H1 (cell line): ENCODE measurements at regions not wholly inside any gene's neighbourhood (a gene's known extent, or its start where the extent isn't known, plus 50 kb on each side); places are given as distances from the start of the nearest gene placed in this dataset.

Source experiments
- CTCF ChIA-PET: fragments of 300-600 bp; sonication (Branson Sonifier 250); formaldehyde crosslinking; loops from one replicate; lab custom pipeline; 2021; ENCODE audit not compliant: partially characterized antibody; lab: Charles Lee
- POLR2A ChIA-PET: fragments of 300-600 bp; sonication (Branson Sonifier 250); formaldehyde crosslinking; loops from one replicate; lab custom pipeline; 2021; ENCODE audit warnings: inconsistent platforms; ENCODE audit not compliant: partially characterized antibody; lab: Charles Lee
- DNase-seq, 2 experiments: peaks; one replicate each; pipeline versions ENCODE4 v3.0.0 to v3.0.0-alpha.2; 2010 to 2022; ENCODE audit warnings: low spot score in 2 of 2, low read depth in 1 of 2, mixed read lengths in 1 of 2
- FAIRE-seq: peaks from 2 replicates; lab custom pipeline; 2011; peaks lifted over from hg19 to GRCh38; lab: Jason Lieb, UNC
- H2AFZ ChIP-seq: 2 replicates; pipeline ENCODE4 v1.8.1; 2012; ENCODE audit warnings: low read length, inconsistent platforms
- H2AK5ac ChIP-seq: 2 replicates; pipeline ENCODE4 v1.6.1; 2013; ENCODE audit warnings: low read depth, low read length
- H2BK120ac ChIP-seq: replicated peaks from 2 replicates; pipeline ENCODE3; 2013; ENCODE audit warnings: low read depth, low read length, inconsistent platforms
- H2BK12ac ChIP-seq: 2 replicates; pipeline ENCODE4 v1.6.1; 2013; ENCODE audit warnings: low read depth, low read length
- H2BK15ac ChIP-seq: 2 replicates; pipeline ENCODE4 v1.6.1; 2013; ENCODE audit warnings: low read length
- H2BK20ac ChIP-seq: 2 replicates; pipeline ENCODE4 v1.6.1; 2013; ENCODE audit warnings: low read length
- H2BK5ac ChIP-seq: 2 replicates; pipeline ENCODE4 v1.6.1; 2013; ENCODE audit warnings: low read depth, low read length
- H3K14ac ChIP-seq: 2 replicates; pipeline ENCODE4 v1.6.1; 2013; ENCODE audit warnings: inconsistent platforms; ENCODE audit not compliant: insufficient read length
- H3K18ac ChIP-seq: 2 replicates; pipeline ENCODE4 v1.6.1; 2013; ENCODE audit warnings: low read length; ENCODE audit errors: extremely low read depth
- H3K23ac ChIP-seq: 2 replicates; pipeline ENCODE4 v1.6.1; 2013; ENCODE audit warnings: inconsistent platforms; ENCODE audit not compliant: insufficient read length
- H3K23me2 ChIP-seq: 2 replicates; pipeline ENCODE4 v1.6.1; 2013; ENCODE audit warnings: low read depth, low read length
- H3K27ac ChIP-seq: 2 replicates; pipeline ENCODE4 v1.6.1; 2011; ENCODE audit warnings: low read depth, low read length, inconsistent platforms
- H3K27me3 ChIP-seq, 4 experiments: replicated peaks in 1 of 4; 1 replicate in 1 of 4; 2 replicates in 3 of 4; pipeline versions ENCODE4 v1.6.1 to v1.8.1; 2011 to 2013; ENCODE audit warnings: low read length in 3 of 4, mild to moderate bottlenecking in 3 of 4, inconsistent platforms in 2 of 4, mixed read lengths in 2 of 4, moderate library complexity in 1 of 4; ENCODE audit not compliant: control insufficient read depth in 3 of 4, insufficient read depth in 3 of 4; ENCODE audit errors: extremely low read depth in 1 of 4
- H3K36me3 ChIP-seq, 4 experiments: 2 replicates each; pipeline versions ENCODE4 v1.6.1 to v1.8.1; 2011 to 2013; ENCODE audit warnings: mild to moderate bottlenecking in 4 of 4, low read length in 3 of 4, moderate library complexity in 2 of 4, control low read depth in 1 of 4, inconsistent platforms in 1 of 4; ENCODE audit not compliant: insufficient read depth in 4 of 4, control insufficient read depth in 2 of 4
- H3K4ac ChIP-seq: replicated peaks from 2 replicates; pipeline ENCODE3; 2013; ENCODE audit warnings: low read length, low read depth, mixed read lengths, inconsistent platforms; ENCODE audit not compliant: insufficient read length
- H3K4me1 ChIP-seq, 4 experiments: replicated peaks in 1 of 4; 1 replicate in 1 of 4; 2 replicates in 3 of 4; pipeline versions ENCODE4 v1.6.1 to v1.8.1; 2011 to 2013; ENCODE audit warnings: low read length in 3 of 4, inconsistent platforms in 2 of 4, mixed read lengths in 1 of 4; ENCODE audit not compliant: insufficient read depth in 4 of 4, control insufficient read depth in 3 of 4
- H3K4me2 ChIP-seq, 2 experiments: 2 replicates each; pipeline versions ENCODE4 v1.6.1 to v1.8.1; 2011 to 2013; ENCODE audit warnings: low read depth in 2 of 2, low read length in 2 of 2, control low read depth in 1 of 2, inconsistent platforms in 1 of 2, mild to moderate bottlenecking in 1 of 2; ENCODE audit not compliant: insufficient read depth in 1 of 2
- H3K4me3 ChIP-seq, 4 experiments: fragments of 200-600, 300-600 bp in 1 of 4; sonication (generic), shearing (Covaris generic), sonication (Bioruptor Twin) in 1 of 4; 2 replicates each; pipeline versions ENCODE4 v1.5.1 to v1.8.1; 2011 to 2016; ENCODE audit warnings: low read length in 4 of 4, low read depth in 3 of 4, control low read depth in 2 of 4, inconsistent platforms in 2 of 4, mild to moderate bottlenecking in 2 of 4, mixed read lengths in 1 of 4, moderate library complexity in 1 of 4; ENCODE audit not compliant: insufficient read depth in 2 of 4; ENCODE audit errors: extremely low read depth in 1 of 4
- H3K56ac ChIP-seq: replicated peaks from 2 replicates; pipeline ENCODE3; 2013; ENCODE audit warnings: low read depth, mild to moderate bottlenecking, mixed read lengths, low read length, inconsistent platforms; ENCODE audit not compliant: insufficient read length
- H3K79me1 ChIP-seq: 2 replicates; pipeline ENCODE4 v1.6.1; 2013; ENCODE audit warnings: low read depth, low read length, control low read depth
- H3K79me2 ChIP-seq, 2 experiments: 2 replicates each; pipeline versions ENCODE4 v1.6.1 to v1.8.1; 2012 to 2013; ENCODE audit warnings: low read length in 2 of 2, mild to moderate bottlenecking in 2 of 2, inconsistent platforms in 1 of 2; ENCODE audit not compliant: insufficient read depth in 2 of 2, control insufficient read depth in 1 of 2
- H3K9ac ChIP-seq, 4 experiments: replicated peaks in 1 of 4; 1 replicate in 1 of 4; 2 replicates in 3 of 4; pipeline versions ENCODE4 v1.6.1 to v1.8.1; 2011 to 2013; ENCODE audit warnings: low read depth in 3 of 4, low read length in 3 of 4, control low read depth in 2 of 4, mild to moderate bottlenecking in 2 of 4, moderate library complexity in 2 of 4, inconsistent platforms in 1 of 4; ENCODE audit errors: extremely low read depth in 1 of 4
- H3K9me3 ChIP-seq, 2 experiments: 2 replicates each; pipeline versions ENCODE4 v1.6.1 to v1.8.1; 2012 to 2013; ENCODE audit warnings: mild to moderate bottlenecking in 2 of 2, moderate library complexity in 2 of 2, control low read depth in 1 of 2, inconsistent platforms in 1 of 2, low read depth in 1 of 2, low read length in 1 of 2, mixed read lengths in 1 of 2; ENCODE audit not compliant: insufficient read depth in 2 of 2
- H4K20me1 ChIP-seq, 2 experiments: replicated peaks in 1 of 2; 2 replicates each; pipeline versions ENCODE3 to v1.8.1; 2011 to 2013; ENCODE audit warnings: inconsistent platforms in 2 of 2, low read length in 2 of 2, mild to moderate bottlenecking in 1 of 2; ENCODE audit not compliant: insufficient read depth in 2 of 2, control insufficient read depth in 1 of 2
- H4K5ac ChIP-seq: 2 replicates; pipeline ENCODE4 v1.6.1; 2013; ENCODE audit warnings: low read length, low read depth, mixed read lengths, inconsistent platforms; ENCODE audit not compliant: insufficient read length
- H4K8ac ChIP-seq: 2 replicates; pipeline ENCODE4 v1.8.0; 2013; ENCODE audit warnings: mild to moderate bottlenecking, moderate library complexity, low read length, inconsistent platforms; ENCODE audit not compliant: insufficient read depth; ENCODE audit errors: extremely low read depth
- H4K91ac ChIP-seq: replicated peaks from 2 replicates; pipeline ENCODE3; 2013; ENCODE audit warnings: low read length, mixed read lengths, inconsistent platforms; ENCODE audit not compliant: insufficient read length
- HDAC6 ChIP-seq: IDR thresholded peaks from one replicate; pipeline ENCODE4 v1.7.1; 2012; ENCODE audit warnings: low read depth, mild to moderate bottlenecking, inconsistent platforms, low read length, moderate library complexity
- NRF1 ChIP-seq: IDR thresholded peaks from 2 replicates; pipeline ENCODE4 v1.6.1; 2011; ENCODE audit warnings: mild to moderate bottlenecking, low read depth, low read length, improper control_type of control experiment
- PHF8 ChIP-seq: fragments of 200-600 bp; sonication (generic); conservative IDR thresholded peaks from 2 replicates; pipeline ENCODE4 v1.7.1; 2012; ENCODE audit warnings: low read depth, mild to moderate bottlenecking, inconsistent platforms, low read length, moderate library complexity
- RAD21 ChIP-seq, 2 experiments: IDR thresholded peaks in 1 of 2; conservative IDR thresholded peaks in 1 of 2; 2 replicates each; pipeline ENCODE4 v1.6.1; 2011; ENCODE audit warnings: low read depth in 2 of 2, low read length in 2 of 2, improper control_type of control experiment in 1 of 2, inconsistent platforms in 1 of 2, mild to moderate bottlenecking in 1 of 2, moderate library complexity in 1 of 2
- RXRA ChIP-seq: IDR thresholded peaks from 2 replicates; pipeline ENCODE4 v1.6.1; 2011; ENCODE audit warnings: low read depth, mild to moderate bottlenecking, low read length, moderate library complexity; ENCODE audit not compliant: insufficient read depth
- SP4 ChIP-seq: IDR thresholded peaks from 2 replicates; pipeline ENCODE4 v1.6.1; 2012; ENCODE audit warnings: low read length, inconsistent platforms
- TAF1 ChIP-seq: IDR thresholded peaks from 2 replicates; pipeline ENCODE4 v1.6.1; 2011; ENCODE audit warnings: mild to moderate bottlenecking, low read depth, low read length
- YY1 ChIP-seq: IDR thresholded peaks from 2 replicates; pipeline ENCODE4 v1.6.1; 2011; ENCODE audit warnings: low read depth, mild to moderate bottlenecking, low read length
- WGBS, 2 experiments: shearing (Covaris generic) in 1 of 2; methylation state at CpG; one replicate each; pipeline versions ENCODE4 v1.1.6 to v1.1.7; 2013 to 2015; ENCODE audit warnings: low lambda C conversion rate in 2 of 2, mixed read lengths in 2 of 2, inconsistent platforms in 1 of 2, low coverage in 1 of 2, missing lambda C conversion rate in 1 of 2; ENCODE audit not compliant: insufficient replicate concordance in 2 of 2, insufficient coverage in 1 of 2, insufficient read length in 1 of 2; ENCODE audit errors: extremely low coverage in 1 of 2, missing lambda C conversion rate in 1 of 2; 5-methylcytosine and 5-hydroxymethylcytosine counted together
- TF ChIP-seq, protein P1 (sequence below), 3 experiments: IDR thresholded peaks; 1 replicate in 2 of 3; 2 replicates in 1 of 3; pipeline versions ENCODE4 v1.5.1 to v1.6.1; 2011; ENCODE audit warnings: low read length in 3 of 3, mild to moderate bottlenecking in 3 of 3, inconsistent platforms in 2 of 3, low read depth in 1 of 3, moderate library complexity in 1 of 3; ENCODE audit not compliant: insufficient read depth in 1 of 3; ENCODE audit errors: control extremely low read depth in 1 of 3

DNA sequence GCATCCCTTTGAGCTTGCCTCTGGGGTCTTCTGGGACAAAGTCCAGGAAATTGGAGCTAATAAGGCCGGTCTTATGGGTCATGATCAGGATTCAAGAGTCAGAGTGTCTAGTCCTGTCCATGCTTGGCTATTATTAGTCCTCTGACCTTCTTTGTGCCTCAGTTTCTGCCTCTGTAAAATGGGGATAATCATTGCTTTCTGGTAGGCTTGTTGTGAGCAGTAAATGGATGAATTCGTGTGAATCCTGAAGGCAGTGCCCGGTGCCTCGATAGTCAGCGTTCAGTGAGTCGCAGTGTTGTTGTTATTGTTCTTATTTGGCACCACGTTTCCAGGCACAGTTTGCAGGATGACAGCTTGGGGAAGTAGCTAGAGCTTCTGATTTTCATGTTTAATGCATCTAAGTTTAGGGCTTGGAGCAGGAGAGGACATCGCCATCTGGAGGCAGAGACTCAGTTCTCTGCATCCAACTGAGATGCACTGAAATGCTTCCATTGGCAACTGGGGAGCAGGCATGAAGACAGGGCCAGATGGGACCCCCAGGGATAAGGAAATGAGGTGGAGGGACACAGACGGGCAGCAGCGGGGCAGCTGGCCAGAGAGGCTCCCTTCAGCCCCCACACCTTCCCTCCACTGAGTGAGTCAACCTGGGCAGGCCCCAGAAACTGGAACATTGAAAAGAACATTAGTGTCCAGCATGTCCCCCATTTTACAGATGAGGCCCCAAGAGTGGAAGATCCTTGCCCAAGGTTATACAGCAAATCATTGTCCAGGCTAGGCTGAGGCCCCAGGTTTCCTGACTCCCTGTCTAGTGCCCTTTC, 160.3 kb downstream of the PTPRU start:
- Histone ChIP-seq H4K91ac (no peak overlapping the region), H3K79me2 (no peaks in the 10 kb centered on the region), H2BK120ac (no peak overlapping the region), H3K14ac (no peak overlapping the region), H4K8ac (no peak overlapping the region), H3K4me3 (no peak overlapping the region), H3K18ac (no peak overlapping the region), H3K27ac (no peak overlapping the region), H3K4me2 (no peak overlapping the region), H2AK5ac (no peak overlapping the region), H4K20me1 (no peaks in the 10 kb centered on the region), H2AFZ (no peak overlapping the region), H3K36me3 (no peaks in the 10 kb centered on the region), H2BK5ac (no peak overlapping the region), H3K56ac (no peak overlapping the region), H2BK15ac (no peak overlapping the region), H2BK12ac (no peak overlapping the region; the same call in 1 of the 2 replicates), H3K79me1 (no peaks in the 10 kb centered on the region), H3K23me2 (no peaks in the 10 kb centered on the region), H2BK20ac (no peak overlapping the region), H3K9ac (no peak overlapping the region), H3K27me3 (no peaks in the 10 kb centered on the region), H3K9me3 (0 out of 4 replicates have a peak, but pooled peaks cover 2 to 5% of the 10 kb centered on the region in 2 experiments), H4K5ac (no peak overlapping the region), H3K4me1 (0 out of 7 replicates have a peak, but pooled peaks cover 0 to 2% (median 0%) of the 10 kb centered on the region in 4 experiments), H3K4ac (no peak overlapping the region), H3K23ac (no peak overlapping the region)
- POLR2A ChIA-PET: interaction anchor here (1.0 kb wide), 1 partner anchor 40 kb away, joined by 3 read pairs; no protein-coding TSS in a partner anchor
- WGBS, 2 experiments: 86% methylated on average over 10 of the region's 10 CpGs; no CpG with 5 or more reads in 1 of the 2 experiments
- CTCF ChIA-PET: interaction anchor here (0.6 to 3.3 kb wide), 25 partner anchors 9 to 693 kb away, joined by 3 to 18 read pairs (median 3); no protein-coding TSS in a partner anchor
- FAIRE-seq: no peak
- no peak for DNase-seq
- TF ChIP-seq PHF8 (no peak), YY1 (no peak), HDAC6 (no peak), NRF1 (no peak), SP4 (no peak), RXRA (no peak), RAD21 (IDR thresholded peaks at IDR 0.05 in 1 of 2, conservative IDR thresholded peaks at IDR 0.05 in 1 of 2; ENCODE audit: low read depth in 2 of 2, low read length in 2 of 2) (peak; percentile 38 to 53; a peak in 3 of 4 replicates), TAF1 (no peak)
- TF ChIP-seq, protein P1, sequence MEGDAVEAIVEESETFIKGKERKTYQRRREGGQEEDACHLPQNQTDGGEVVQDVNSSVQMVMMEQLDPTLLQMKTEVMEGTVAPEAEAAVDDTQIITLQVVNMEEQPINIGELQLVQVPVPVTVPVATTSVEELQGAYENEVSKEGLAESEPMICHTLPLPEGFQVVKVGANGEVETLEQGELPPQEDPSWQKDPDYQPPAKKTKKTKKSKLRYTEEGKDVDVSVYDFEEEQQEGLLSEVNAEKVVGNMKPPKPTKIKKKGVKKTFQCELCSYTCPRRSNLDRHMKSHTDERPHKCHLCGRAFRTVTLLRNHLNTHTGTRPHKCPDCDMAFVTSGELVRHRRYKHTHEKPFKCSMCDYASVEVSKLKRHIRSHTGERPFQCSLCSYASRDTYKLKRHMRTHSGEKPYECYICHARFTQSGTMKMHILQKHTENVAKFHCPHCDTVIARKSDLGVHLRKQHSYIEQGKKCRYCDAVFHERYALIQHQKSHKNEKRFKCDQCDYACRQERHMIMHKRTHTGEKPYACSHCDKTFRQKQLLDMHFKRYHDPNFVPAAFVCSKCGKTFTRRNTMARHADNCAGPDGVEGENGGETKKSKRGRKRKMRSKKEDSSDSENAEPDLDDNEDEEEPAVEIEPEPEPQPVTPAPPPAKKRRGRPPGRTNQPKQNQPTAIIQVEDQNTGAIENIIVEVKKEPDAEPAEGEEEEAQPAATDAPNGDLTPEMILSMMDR (IDR thresholded peaks at IDR 0.05; ENCODE audit: control extremely low read depth in 1 of 3, insufficient read depth in 1 of 3, low read depth in 1 of 3, low read length in 3 of 3): peak; percentile 41 to 61 (median 58)
